Neural cell (in vitro differentiated cells): ENCODE measurements at regions not wholly inside any gene's neighbourhood (a gene's known extent, or its start where the extent isn't known, plus 50 kb on each side); places are given as distances from the start of the nearest gene placed in this dataset.

Experiments used
- EZH2 ChIP-seq: fragments of 200-600, 300-800 bp; shearing (Covaris generic), sonication (generic); IDR thresholded peaks from 2 replicates; pipeline ENCODE4 v1.6.1; 2014; ENCODE audit warnings: antibody characterized with exemption, low read length, borderline replicate concordance, mild to moderate bottlenecking; ENCODE audit not compliant: insufficient read depth, poor library complexity, severe bottlenecking
- POLR2AphosphoS5 ChIP-seq: IDR thresholded peaks from 2 replicates; pipeline ENCODE4 v1.6.1; 2012

- TF ChIP-seq POLR2AphosphoS5 (no peak), EZH2 (no peak)
These were observed 137.0 kb upstream of the AGBL1 start for GRCh38 chr15:85942632-85943031.
